ENCODE measurements at regions not wholly inside any gene's neighbourhood (a gene's known extent, or its start where the extent isn't known, plus 50 kb on each side); places are given as distances from the start of the nearest gene placed in this dataset.
"Not testable (repeated sequence)": the region's sequence is repeated elsewhere in the genome, so short reads cannot be mapped to it uniquely, and the experiment has no call there.

DNA sequence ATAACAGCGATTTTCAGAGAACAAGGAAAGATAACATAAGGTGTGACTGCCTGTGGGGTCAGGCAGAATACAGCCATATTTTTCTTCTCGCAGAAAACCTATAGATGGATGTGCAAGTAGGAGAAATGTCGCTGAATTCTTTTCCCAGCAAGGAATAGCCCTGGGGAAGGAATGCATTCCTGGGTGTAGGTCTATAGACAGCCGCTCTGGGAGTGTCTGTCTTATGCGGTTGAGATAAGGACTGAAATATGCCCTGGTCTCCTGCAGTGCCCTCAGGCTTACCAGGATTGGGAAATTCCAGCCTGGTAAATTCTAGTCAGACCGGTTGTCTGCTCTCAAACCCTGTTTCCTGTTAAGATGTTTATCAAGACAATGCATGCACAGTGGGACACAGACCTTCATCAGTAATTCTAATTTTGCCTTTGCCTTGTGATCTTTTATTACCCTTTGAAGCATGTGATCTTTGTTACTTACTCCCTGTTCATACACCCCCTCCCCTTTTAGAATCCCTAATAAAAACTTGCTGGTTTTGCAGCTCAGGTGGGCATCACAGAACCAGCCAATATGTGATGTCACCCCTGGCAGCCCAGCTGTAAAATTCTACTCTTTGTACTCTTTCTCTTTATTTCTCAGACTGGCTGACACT is 202.8 kb upstream of the SRD5A2 start:
- H3K18ac ChIP-seq (ENCODE audit: low read depth, low read length); H4K20me1 ChIP-seq (ENCODE audit: insufficient read depth, low read length); H2BK20ac ChIP-seq (ENCODE audit: low read depth, low read length); H3K27me3 ChIP-seq (ENCODE audit: control insufficient read depth, insufficient read depth, low read length); H2BK120ac ChIP-seq (ENCODE audit: low read depth, low read length); H3K56ac ChIP-seq (ENCODE audit: extremely low read depth, insufficient read depth, low read length); H3K4ac ChIP-seq (ENCODE audit: low read depth, low read length); ATAC-seq (ENCODE audit: low read depth); H3K9ac ChIP-seq (ENCODE audit: low read depth, low read length); H3K36me3 ChIP-seq (ENCODE audit: control insufficient read depth, insufficient read depth, low read length); H2AFZ ChIP-seq (replicated peaks; ENCODE audit: low read length, poor library complexity); H4K5ac ChIP-seq (ENCODE audit: low read depth, low read length); H2AK5ac ChIP-seq (ENCODE audit: low read depth, low read length); H3K14ac ChIP-seq (replicated peaks; ENCODE audit: low read depth, low read length); H3K4me1 ChIP-seq (ENCODE audit: control insufficient read depth, insufficient read depth, low read length); H2AK9ac ChIP-seq (replicated peaks; ENCODE audit: low read depth, low read length, poor library complexity); H4K8ac ChIP-seq (ENCODE audit: low read depth in 2 of 2, low read length in 2 of 2); H3K4me3 ChIP-seq (ENCODE audit: insufficient read depth, low read depth, low read length); POLR2A ChIA-PET (ENCODE audit: unreplicated experiment); H3K9me3 ChIP-seq (ENCODE audit: control insufficient read depth, insufficient read depth, low read length); H2BK15ac ChIP-seq (ENCODE audit: low read depth, low read length); intact Hi-C loops (cut with micrococcal nuclease); H3K27ac ChIP-seq (ENCODE audit: insufficient read depth, low read length); H4K91ac ChIP-seq (ENCODE audit: insufficient read depth, low read depth, low read length); H3K4me2 ChIP-seq (ENCODE audit: low read depth, low read length); in situ Hi-C loops (cut with MboI; ENCODE audit: low sequenced_read_pairs); H3K9me1 ChIP-seq (ENCODE audit: insufficient read depth, low read length); H2BK5ac ChIP-seq (ENCODE audit: low read depth, low read length, poor library complexity, severe bottlenecking); H3K23ac ChIP-seq (ENCODE audit: low read depth, low read length); dilution Hi-C loops (cut with HindIII; ENCODE audit: low sequenced_read_pairs, unreplicated experiment); DNase-seq; H3K79me1 ChIP-seq (ENCODE audit: low read depth in 1 of 2, low read length in 2 of 2); CTCF ChIA-PET; BruUV-seq (replicated peaks): not testable (repeated sequence)
- whole genome bisulfite sequencing, 2 experiments (ENCODE audit: extremely low coverage in 2 of 2, insufficient read length in 1 of 2): 67% methylated on average over 4 of the region's 6 CpGs; no CpG with 5 or more reads in 1 of the 2 experiments

Measured in IMR-90 (cell line).